ENCODE measurements at regions not wholly inside any gene's neighbourhood (a gene's known extent, or its start where the extent isn't known, plus 50 kb on each side); places are given as distances from the start of the nearest gene placed in this dataset.

GRCh38 chr6:2549834-2550233, 200.9 kb downstream of the MYLK4 start:
- Histone ChIP-seq H3K36me3 (ENCODE audit: low read depth) (no peaks in the 10 kb centered on the region), H3K27ac (ENCODE audit: poor library complexity, severe bottlenecking) (no peak overlapping the region), H3K27me3 (ENCODE audit: insufficient read depth, poor library complexity, severe bottlenecking) (no peaks in the 10 kb centered on the region), H3K4me3 (ENCODE audit: severe bottlenecking) (no peak overlapping the region), H3K4me1 (ENCODE audit: insufficient read depth, poor library complexity, severe bottlenecking) (no peaks in the 10 kb centered on the region), H3K9me3 (ENCODE audit: severe bottlenecking) (no peaks in the 10 kb centered on the region)
- TF ChIP-seq CTCF (IDR thresholded peaks at IDR 0.05; ENCODE audit: poor library complexity, severe bottlenecking): no peak
- DNase-seq (ENCODE audit: low spot score) (no peak), ATAC-seq (ENCODE audit: low read depth) (no peak)

- H3K27me3 ChIP-seq (ENCODE audit: insufficient read depth, poor library complexity, severe bottlenecking): no peaks in the 10 kb centered on the region
- no peaks in the 10 kb centered on the region for H3K36me3 ChIP-seq (ENCODE audit: low read depth)
- H3K4me3 ChIP-seq (ENCODE audit: severe bottlenecking): no peak overlapping the region
- H3K4me1 ChIP-seq (ENCODE audit: insufficient read depth, poor library complexity, severe bottlenecking): peaks cover 8% of the 10 kb centered on the region
- no peaks in the 10 kb centered on the region for H3K9me3 ChIP-seq (ENCODE audit: severe bottlenecking)
- DNase-seq (ENCODE audit: low spot score): no peak
- no peak for TF ChIP-seq CTCF (IDR thresholded peaks at IDR 0.05; ENCODE audit: poor library complexity, severe bottlenecking)
- no peak overlapping the region for H3K27ac ChIP-seq (ENCODE audit: poor library complexity, severe bottlenecking)
- no peak for ATAC-seq (ENCODE audit: low read depth)
These were observed 203.4 kb downstream of the MYLK4 start for GRCh38 chr6:2547355-2547754.

GRCh38 chr6:2546901-2547300, 203.8 kb downstream of the MYLK4 start:
- Histone ChIP-seq H3K27ac (ENCODE audit: poor library complexity, severe bottlenecking) (no peak overlapping the region), H3K4me3 (ENCODE audit: severe bottlenecking) (no peak overlapping the region), H3K4me1 (ENCODE audit: insufficient read depth, poor library complexity, severe bottlenecking) (peaks cover 11% of the 10 kb centered on the region), H3K27me3 (ENCODE audit: insufficient read depth, poor library complexity, severe bottlenecking) (no peaks in the 10 kb centered on the region), H3K9me3 (ENCODE audit: severe bottlenecking) (no peaks in the 10 kb centered on the region), H3K36me3 (ENCODE audit: low read depth) (no peaks in the 10 kb centered on the region)
- DNase-seq (ENCODE audit: low spot score) (no peak), ATAC-seq (ENCODE audit: low read depth) (no peak)
- no peak for TF ChIP-seq CTCF (IDR thresholded peaks at IDR 0.05; ENCODE audit: poor library complexity, severe bottlenecking)

- Histone ChIP-seq H3K4me1 (ENCODE audit: insufficient read depth, poor library complexity, severe bottlenecking) (peaks cover 11% of the 10 kb centered on the region), H3K27ac (ENCODE audit: poor library complexity, severe bottlenecking) (no peak overlapping the region), H3K36me3 (ENCODE audit: low read depth) (no peaks in the 10 kb centered on the region), H3K9me3 (ENCODE audit: severe bottlenecking) (no peaks in the 10 kb centered on the region), H3K27me3 (ENCODE audit: insufficient read depth, poor library complexity, severe bottlenecking) (no peaks in the 10 kb centered on the region), H3K4me3 (ENCODE audit: severe bottlenecking) (no peak overlapping the region)
- TF ChIP-seq CTCF (IDR thresholded peaks at IDR 0.05; ENCODE audit: poor library complexity, severe bottlenecking): no peak
- ATAC-seq (ENCODE audit: low read depth): no peak
- no peak for DNase-seq (ENCODE audit: low spot score)
These were observed 205.2 kb downstream of the MYLK4 start for GRCh38 chr6:2545383-2546038.

- Histone ChIP-seq H3K36me3 (ENCODE audit: low read depth) (no peaks in the 10 kb centered on the region), H3K4me3 (ENCODE audit: severe bottlenecking) (no peak overlapping the region), H3K27me3 (ENCODE audit: insufficient read depth, poor library complexity, severe bottlenecking) (no peaks in the 10 kb centered on the region), H3K27ac (ENCODE audit: poor library complexity, severe bottlenecking) (no peak overlapping the region), H3K9me3 (ENCODE audit: severe bottlenecking) (no peaks in the 10 kb centered on the region), H3K4me1 (ENCODE audit: insufficient read depth, poor library complexity, severe bottlenecking) (peaks cover 11% of the 10 kb centered on the region)
- DNase-seq (ENCODE audit: low spot score): no peak
- TF ChIP-seq CTCF (IDR thresholded peaks at IDR 0.05; ENCODE audit: poor library complexity, severe bottlenecking): no peak
- ATAC-seq (ENCODE audit: low read depth): no peak
These were observed 207.4 kb downstream of the MYLK4 start for GRCh38 chr6:2543321-2543720.

All from RWPE2 (cell line).